Effector memory CD4-positive, alpha-beta T cell (primary cell): ENCODE measurements at regions not wholly inside any gene's neighbourhood (a gene's known extent, or its start where the extent isn't known, plus 50 kb on each side); places are given as distances from the start of the nearest gene placed in this dataset.

ENCODE experiments used
- DNase-seq, 3 donors: peaks; one replicate each; pipeline ENCODE4 v3.0.0-alpha.2; 2020
- H3K27ac ChIP-seq: 2 replicates; pipeline ENCODE4 v1.7.0; 2013; ENCODE audit warnings: mild to moderate bottlenecking, low read length, moderate library complexity; ENCODE audit not compliant: insufficient read depth, poor library complexity, severe bottlenecking
- H3K27me3 ChIP-seq: replicated peaks from 2 replicates; pipeline ENCODE4 v1.7.0; 2013; ENCODE audit warnings: mild to moderate bottlenecking, low read length; ENCODE audit not compliant: insufficient read depth, control insufficient read depth, poor library complexity, severe bottlenecking
- H3K36me3 ChIP-seq: 2 replicates; pipeline ENCODE4 v1.7.0; 2013; ENCODE audit warnings: mild to moderate bottlenecking, low read length, moderate library complexity; ENCODE audit not compliant: control insufficient read depth, insufficient read depth
- H3K4me1 ChIP-seq: 2 replicates; pipeline ENCODE4 v1.7.0; 2013; ENCODE audit warnings: low read length, mild to moderate bottlenecking; ENCODE audit not compliant: control insufficient read depth, insufficient read depth, poor library complexity, severe bottlenecking
- H3K4me3 ChIP-seq: 2 replicates; pipeline ENCODE4 v1.7.0; 2013; ENCODE audit warnings: low read length, low read depth, mild to moderate bottlenecking; ENCODE audit not compliant: insufficient read depth, poor library complexity, severe bottlenecking
- H3K9me3 ChIP-seq: 2 replicates; pipeline ENCODE4 v1.7.0; 2013; ENCODE audit warnings: mild to moderate bottlenecking, low read length, moderate library complexity; ENCODE audit not compliant: control insufficient read depth

GRCh38 chr10:65684896-65685295 lies 1240.9 kb upstream of the LRRTM3 start:
- H3K4me1 ChIP-seq = no peaks in the 10 kb centered on the region
- no peak overlapping the region for H3K27ac ChIP-seq
- H3K4me3 ChIP-seq = no peak overlapping the region
- H3K27me3 ChIP-seq = no peaks in the 10 kb centered on the region
- H3K36me3 ChIP-seq = no peaks in the 10 kb centered on the region
- H3K9me3 ChIP-seq = no peaks in the 10 kb centered on the region
- no peak for DNase-seq

GRCh38 chr10:65701168-65701776 lies 1224.6 kb upstream of the LRRTM3 start:
- Histone ChIP-seq H3K9me3 (no peaks in the 10 kb centered on the region), H3K27ac (no peak overlapping the region)
- no peak for DNase-seq

GRCh38 chr10:65708057-65708456 lies 1217.8 kb upstream of the LRRTM3 start:
- Histone ChIP-seq H3K27ac (no peak overlapping the region), H3K9me3 (no peaks in the 10 kb centered on the region), H3K36me3 (no peaks in the 10 kb centered on the region), H3K4me3 (no peak overlapping the region), H3K4me1 (no peaks in the 10 kb centered on the region), H3K27me3 (no peaks in the 10 kb centered on the region)
- DNase-seq = no peak

More at GRCh38 chr10:65701168-65701776, 1224.6 kb upstream of the LRRTM3 start:
- Histone ChIP-seq H3K4me3 (no peak overlapping the region), H3K36me3 (no peaks in the 10 kb centered on the region), H3K27me3 (no peaks in the 10 kb centered on the region), H3K4me1 (no peaks in the 10 kb centered on the region)

- Histone ChIP-seq H3K27ac (no peak overlapping the region), H3K36me3 (no peaks in the 10 kb centered on the region), H3K9me3 (no peaks in the 10 kb centered on the region), H3K4me1 (no peaks in the 10 kb centered on the region), H3K27me3 (no peaks in the 10 kb centered on the region), H3K4me3 (no peak overlapping the region)
- no peak for DNase-seq
Measured at GRCh38 chr10:65710306-65710705, 1215.5 kb upstream of the LRRTM3 start.

- Histone ChIP-seq H3K4me3 (no peak overlapping the region), H3K4me1 (no peaks in the 10 kb centered on the region)
Measured at GRCh38 chr10:65719790-65720189, 1206.0 kb upstream of the LRRTM3 start.

GRCh38 chr10:65720901-65721300 lies 1204.9 kb upstream of the LRRTM3 start:
- Histone ChIP-seq H3K4me3 (no peak overlapping the region), H3K9me3 (no peaks in the 10 kb centered on the region), H3K4me1 (no peaks in the 10 kb centered on the region), H3K27me3 (no peaks in the 10 kb centered on the region), H3K36me3 (no peaks in the 10 kb centered on the region), H3K27ac (no peak overlapping the region)
- no peak for DNase-seq

More at GRCh38 chr10:65719790-65720189, 1206.0 kb upstream of the LRRTM3 start:
- no peak for DNase-seq
- Histone ChIP-seq H3K27ac (no peak overlapping the region), H3K36me3 (no peaks in the 10 kb centered on the region), H3K27me3 (no peaks in the 10 kb centered on the region), H3K9me3 (no peaks in the 10 kb centered on the region)

- Histone ChIP-seq H3K36me3 (no peaks in the 10 kb centered on the region), H3K27me3 (no peaks in the 10 kb centered on the region), H3K9me3 (no peaks in the 10 kb centered on the region), H3K27ac (no peak overlapping the region), H3K4me3 (no peak overlapping the region), H3K4me1 (no peaks in the 10 kb centered on the region)
- DNase-seq = no peak
Measured at GRCh38 chr10:65723525-65723924, 1202.3 kb upstream of the LRRTM3 start.

GRCh38 chr10:65735382-65735781 lies 1190.5 kb upstream of the LRRTM3 start:
- Histone ChIP-seq H3K4me3 (no peak overlapping the region), H3K4me1 (no peaks in the 10 kb centered on the region), H3K27me3 (no peaks in the 10 kb centered on the region), H3K27ac (no peak overlapping the region), H3K9me3 (no peaks in the 10 kb centered on the region), H3K36me3 (no peaks in the 10 kb centered on the region)
- no peak for DNase-seq

- H3K9me3 ChIP-seq = no peaks in the 10 kb centered on the region
- no peak for DNase-seq
- no peaks in the 10 kb centered on the region for H3K27me3 ChIP-seq
- H3K27ac ChIP-seq = no peak overlapping the region
- no peaks in the 10 kb centered on the region for H3K36me3 ChIP-seq
- H3K4me1 ChIP-seq = no peaks in the 10 kb centered on the region
- H3K4me3 ChIP-seq = no peak overlapping the region
Measured at GRCh38 chr10:65742906-65743305, 1182.9 kb upstream of the LRRTM3 start.

GRCh38 chr10:65751218-65751617 lies 1174.6 kb upstream of the LRRTM3 start:
- no peaks in the 10 kb centered on the region for H3K4me1 ChIP-seq
- H3K27ac ChIP-seq = no peak overlapping the region
- no peaks in the 10 kb centered on the region for H3K27me3 ChIP-seq
- H3K4me3 ChIP-seq = no peak overlapping the region
- H3K36me3 ChIP-seq = no peaks in the 10 kb centered on the region
- no peaks in the 10 kb centered on the region for H3K9me3 ChIP-seq
- DNase-seq = no peak
